OCI-LY3 (cell line): ENCODE measurements at regions not wholly inside any gene's neighbourhood (a gene's known extent, or its start where the extent isn't known, plus 50 kb on each side); places are given as distances from the start of the nearest gene placed in this dataset.

Source experiments
- CTCF ChIP-seq: fragments of 200-600, 300-600 bp; sonication (generic); IDR thresholded peaks from 2 replicates; pipeline ENCODE4 v1.5.1; 2014; ENCODE audit warnings: antibody characterized with exemption, low read length, low read depth
- EZH2phosphoT487 ChIP-seq: fragments of 200-600 bp; shearing (Covaris generic); IDR thresholded peaks from 2 replicates; pipeline ENCODE4 v1.6.1; 2018; ENCODE audit warnings: antibody characterized with exemption, mixed run types, low read depth

GRCh38 chrX:16018291-16018690 is 105.1 kb upstream of the GRPR start:
- no peak for TF ChIP-seq CTCF
- TF ChIP-seq EZH2phosphoT487 = no peak
